SK-N-SH treated with all-trans-retinoic acid at 6 μM for 48 hours (cell line): ENCODE measurements at regions not wholly inside any gene's neighbourhood (a gene's known extent, or its start where the extent isn't known, plus 50 kb on each side); places are given as distances from the start of the nearest gene placed in this dataset.

Experiments
- ARNTL ChIP-seq: fragments of 450-650 bp; formaldehyde crosslinking; IDR thresholded peaks from 2 replicates; pipeline ENCODE4 v1.5.0; 2020; ENCODE audit warnings: low read depth, mild to moderate bottlenecking, moderate library complexity, borderline replicate concordance
- CSDC2 ChIP-seq: fragments of 250-450 bp; sonication (Bioruptor Pico); IDR thresholded peaks from 2 replicates; pipeline ENCODE4 v1.5.0; 2020; ENCODE audit warnings: mild to moderate bottlenecking, moderate library complexity
- OSR1 ChIP-seq: fragments of 250-450 bp; sonication (Bioruptor Pico); IDR thresholded peaks from 2 replicates; pipeline ENCODE4 v1.8.0; 2022; ENCODE audit warnings: moderate library complexity, mild to moderate bottlenecking, inconsistent platforms
- SNAI2 ChIP-seq: fragments of 250-450 bp; sonication (Bioruptor Pico); IDR thresholded peaks from 2 replicates; pipeline ENCODE4 v1.5.0; 2020; ENCODE audit warnings: mild to moderate bottlenecking, moderate library complexity
- TOX ChIP-seq: fragments of 250-450 bp; sonication (Bioruptor Pico); IDR thresholded peaks from 2 replicates; pipeline ENCODE4 v1.8.0; 2021; ENCODE audit warnings: mild to moderate bottlenecking, moderate library complexity, borderline replicate concordance
- ZFP30 ChIP-seq: fragments of 450-650 bp; formaldehyde crosslinking; IDR thresholded peaks from 2 replicates; pipeline ENCODE4 v1.5.0; 2022; ENCODE audit warnings: mild to moderate bottlenecking, moderate library complexity
- TF ChIP-seq, protein P1 (sequence below): fragments of 250-450 bp; sonication (Bioruptor Pico); IDR thresholded peaks from 2 replicates; pipeline ENCODE4 v1.5.1; 2020; ENCODE audit warnings: low read depth, mild to moderate bottlenecking, moderate library complexity

DNA sequence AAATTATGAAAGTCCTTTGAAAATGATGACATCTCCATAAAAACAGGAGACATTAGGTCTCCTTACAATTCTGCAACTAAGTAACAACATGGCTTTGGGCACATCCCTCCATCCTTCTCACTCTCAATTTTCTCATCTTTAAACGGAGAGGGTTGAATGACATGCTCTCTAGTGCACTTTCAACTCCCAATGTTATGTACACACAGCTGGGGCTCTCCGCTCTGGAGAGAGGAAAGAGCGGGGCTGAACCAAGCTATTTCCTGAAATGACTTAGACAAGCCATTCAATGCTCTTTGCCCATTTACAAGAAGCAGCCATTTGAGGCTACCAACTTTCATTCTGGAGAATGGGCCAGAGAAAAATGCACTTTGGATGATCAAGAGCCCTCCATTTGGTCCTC, 144.2 kb upstream of the BNIP2 start:
- TF ChIP-seq TOX (CRISPR knock-in tag) (no peak), OSR1 (no peak), SNAI2 (CRISPR knock-in tag) (no peak), ZFP30 (CRISPR knock-in tag) (no peak), CSDC2 (CRISPR knock-in tag) (no peak), ARNTL (no peak)
- TF ChIP-seq, protein P1, sequence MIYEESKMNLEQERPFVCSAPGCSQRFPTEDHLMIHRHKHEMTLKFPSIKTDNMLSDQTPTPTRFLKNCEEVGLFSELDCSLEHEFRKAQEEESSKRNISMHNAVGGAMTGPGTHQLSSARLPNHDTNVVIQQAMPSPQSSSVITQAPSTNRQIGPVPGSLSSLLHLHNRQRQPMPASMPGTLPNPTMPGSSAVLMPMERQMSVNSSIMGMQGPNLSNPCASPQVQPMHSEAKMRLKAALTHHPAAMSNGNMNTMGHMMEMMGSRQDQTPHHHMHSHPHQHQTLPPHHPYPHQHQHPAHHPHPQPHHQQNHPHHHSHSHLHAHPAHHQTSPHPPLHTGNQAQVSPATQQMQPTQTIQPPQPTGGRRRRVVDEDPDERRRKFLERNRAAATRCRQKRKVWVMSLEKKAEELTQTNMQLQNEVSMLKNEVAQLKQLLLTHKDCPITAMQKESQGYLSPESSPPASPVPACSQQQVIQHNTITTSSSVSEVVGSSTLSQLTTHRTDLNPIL (CRISPR knock-in tag): no peak
